ENCODE measurements at regions not wholly inside any gene's neighbourhood (a gene's known extent, or its start where the extent isn't known, plus 50 kb on each side); places are given as distances from the start of the nearest gene placed in this dataset.

DNA sequence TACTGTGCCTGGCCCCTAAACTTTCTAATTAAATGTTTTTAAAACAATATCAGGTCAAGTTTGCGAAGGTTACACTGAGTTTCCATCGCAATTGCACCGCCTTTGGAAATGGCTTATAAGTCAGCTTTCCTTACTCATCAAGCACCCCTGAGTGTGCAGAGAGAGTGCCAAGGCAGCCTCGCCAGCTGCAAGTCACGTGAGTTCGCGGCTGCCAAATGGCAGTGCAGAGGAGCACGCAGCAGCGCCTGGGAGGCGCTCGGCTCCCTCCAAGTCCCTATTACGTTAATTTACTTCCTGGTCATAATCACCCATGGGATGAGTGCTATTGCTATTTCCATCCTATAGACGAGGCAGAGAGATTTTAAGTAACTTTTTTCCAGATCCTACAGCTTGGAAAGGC lies 319.6 kb downstream of the TEX29 start:
- Histone ChIP-seq H3K27me3 (ENCODE audit: control insufficient read depth in 3 of 3, insufficient read depth in 3 of 3, low read length in 3 of 3) (no peaks in the 10 kb centered on the region), H3K27ac (ENCODE audit: low read depth in 1 of 3, low read length in 2 of 3) (no peak overlapping the region), H3K4me1 (ENCODE audit: control insufficient read depth in 3 of 3, insufficient read depth in 2 of 3, low read depth in 1 of 3, low read length in 2 of 3) (no peaks in the 10 kb centered on the region), H3K4me3 (ENCODE audit: low read depth in 1 of 3, low read length in 3 of 3) (no peak overlapping the region), H3K9me3 (ENCODE audit: control insufficient read depth in 2 of 2, insufficient read depth in 1 of 2, low read depth in 1 of 2, low read length in 1 of 2) (no peaks in the 10 kb centered on the region), H3K36me3 (ENCODE audit: control insufficient read depth in 3 of 3, insufficient read depth in 2 of 3, low read depth in 1 of 3, low read length in 3 of 3) (no peaks in the 10 kb centered on the region)
- FAIRE-seq, result no peak
- no peak for DNase-seq
- 79 to 80% (median 80%) methylated on average over 13 of the region's 13 CpGs for WGBS, 3 donors

DNA sequence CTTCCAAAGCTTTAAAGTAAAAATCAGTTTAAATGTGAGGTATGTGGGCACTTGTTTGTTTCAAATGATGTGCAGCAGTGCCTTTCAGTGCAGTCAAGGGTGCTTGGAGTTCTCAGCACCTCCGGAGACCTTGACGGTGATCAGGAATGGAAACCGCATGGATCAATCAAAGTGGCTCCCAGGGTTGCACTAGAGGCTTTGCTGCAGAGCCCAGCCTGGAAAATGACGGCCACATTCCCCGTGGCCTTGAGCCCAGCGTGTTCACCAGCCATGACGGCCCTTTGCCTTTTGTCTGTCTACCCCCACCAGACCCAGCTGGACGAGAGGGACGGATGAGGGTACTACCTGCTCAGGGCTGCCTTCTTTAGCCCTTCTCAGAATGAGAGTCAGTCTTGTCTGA lies 320.0 kb downstream of the TEX29 start:
- FAIRE-seq, result no peak
- H3K4me3 ChIP-seq (ENCODE audit: low read depth in 1 of 3, low read length in 3 of 3), result no peak overlapping the region
- no peaks in the 10 kb centered on the region for H3K4me1 ChIP-seq (ENCODE audit: control insufficient read depth in 3 of 3, insufficient read depth in 2 of 3, low read depth in 1 of 3, low read length in 2 of 3)
- H3K9me3 ChIP-seq (ENCODE audit: control insufficient read depth in 2 of 2, insufficient read depth in 1 of 2, low read depth in 1 of 2, low read length in 1 of 2), result no peaks in the 10 kb centered on the region
- no peak overlapping the region for H3K27ac ChIP-seq (ENCODE audit: low read depth in 1 of 3, low read length in 2 of 3)
- no peak for DNase-seq
- H3K27me3 ChIP-seq (ENCODE audit: control insufficient read depth in 3 of 3, insufficient read depth in 3 of 3, low read length in 3 of 3), result no peaks in the 10 kb centered on the region
- H3K36me3 ChIP-seq (ENCODE audit: control insufficient read depth in 3 of 3, insufficient read depth in 2 of 3, low read depth in 1 of 3, low read length in 3 of 3), result no peaks in the 10 kb centered on the region
- WGBS, 3 donors, result 66 to 76% (median 67%) methylated on average over 9 of the region's 9 CpGs

DNA sequence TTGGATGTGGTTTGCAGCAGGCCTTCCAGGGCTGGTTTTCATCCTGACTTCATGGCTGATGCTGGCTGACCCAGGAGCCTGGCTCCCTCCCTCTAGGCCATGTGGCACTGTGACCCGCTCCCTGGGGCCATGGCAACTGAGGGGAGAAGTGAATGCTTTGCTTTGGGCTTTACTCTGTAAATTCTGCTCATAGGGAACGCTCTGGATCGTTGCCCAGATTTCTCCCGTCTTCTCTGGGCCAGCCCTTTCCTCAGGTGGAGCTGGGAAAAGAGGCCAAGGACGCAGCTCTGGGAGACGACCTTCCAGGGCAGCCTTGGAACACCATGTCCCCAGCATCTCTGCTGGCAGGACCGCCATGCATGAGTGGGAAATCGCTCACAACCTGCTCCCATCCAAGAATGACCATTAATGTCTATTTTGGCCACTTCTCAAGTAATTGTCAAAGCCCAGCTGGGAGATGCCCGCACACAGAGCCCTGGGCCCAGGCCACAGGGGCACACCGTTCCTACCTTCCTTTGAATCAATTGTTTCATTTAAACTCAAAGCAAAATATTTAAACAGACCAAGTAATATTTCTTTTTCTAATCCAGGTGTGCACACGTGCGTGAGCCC lies 321.8 kb downstream of the TEX29 start:
- Histone ChIP-seq H3K36me3 (ENCODE audit: control insufficient read depth in 3 of 3, insufficient read depth in 2 of 3, low read depth in 1 of 3, low read length in 3 of 3) (no peaks in the 10 kb centered on the region), H3K27me3 (ENCODE audit: control insufficient read depth in 3 of 3, insufficient read depth in 3 of 3, low read length in 3 of 3) (no peaks in the 10 kb centered on the region), H3K4me3 (ENCODE audit: low read depth in 1 of 3, low read length in 3 of 3) (no peak overlapping the region), H3K9me3 (ENCODE audit: control insufficient read depth in 2 of 2, insufficient read depth in 1 of 2, low read depth in 1 of 2, low read length in 1 of 2) (no peaks in the 10 kb centered on the region), H3K27ac (ENCODE audit: low read depth in 1 of 3, low read length in 2 of 3) (no peak overlapping the region), H3K4me1 (ENCODE audit: control insufficient read depth in 3 of 3, insufficient read depth in 2 of 3, low read depth in 1 of 3, low read length in 2 of 3) (no peaks in the 10 kb centered on the region)
- FAIRE-seq, result no peak
- 63 to 74% (median 64%) methylated on average over 12 of the region's 12 CpGs for WGBS, 3 donors
- DNase-seq, result no peak

- H3K4me3 ChIP-seq (ENCODE audit: low read depth in 1 of 3, low read length in 3 of 3), result no peak overlapping the region
Observed at GRCh38 chr13:111644750-111645149, 324.3 kb downstream of the TEX29 start.

DNA sequence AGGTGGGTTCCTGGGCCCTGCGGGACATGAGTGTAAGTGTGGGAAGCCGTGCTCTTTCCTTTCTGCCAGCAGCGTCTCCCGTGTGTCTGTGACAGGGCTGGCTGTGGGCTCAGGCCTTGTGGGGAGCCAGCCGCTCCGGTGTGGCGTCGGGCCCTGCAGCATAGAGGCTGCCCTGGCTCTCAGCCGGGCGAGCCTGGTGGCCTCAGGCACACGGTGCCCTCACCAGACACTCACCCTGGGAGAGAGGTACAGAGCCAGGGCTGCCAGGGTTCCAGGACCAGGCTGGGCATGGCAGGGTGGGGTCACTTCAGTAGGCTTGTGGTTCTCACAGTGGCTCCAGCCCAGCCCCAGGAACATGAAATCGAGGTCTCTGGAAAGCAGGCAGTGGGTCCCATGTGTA lies 324.8 kb downstream of the TEX29 start:
- FAIRE-seq (no peak), DNase-seq (no peak)
- no peak overlapping the region for H3K4me3 ChIP-seq (ENCODE audit: low read depth in 1 of 3, low read length in 3 of 3)
- 80 to 94% (median 90%) methylated on average over 12 of the region's 12 CpGs for WGBS, 3 donors
- H3K9me3 ChIP-seq (ENCODE audit: control insufficient read depth in 2 of 2, insufficient read depth in 1 of 2, low read depth in 1 of 2, low read length in 1 of 2), result no peaks in the 10 kb centered on the region
- H3K27ac ChIP-seq (ENCODE audit: low read depth in 1 of 3, low read length in 2 of 3), result no peak overlapping the region
- no peaks in the 10 kb centered on the region for H3K27me3 ChIP-seq (ENCODE audit: control insufficient read depth in 3 of 3, insufficient read depth in 3 of 3, low read length in 3 of 3)
- H3K36me3 ChIP-seq (ENCODE audit: control insufficient read depth in 3 of 3, insufficient read depth in 2 of 3, low read depth in 1 of 3, low read length in 3 of 3), result no peaks in the 10 kb centered on the region
- no peaks in the 10 kb centered on the region for H3K4me1 ChIP-seq (ENCODE audit: control insufficient read depth in 3 of 3, insufficient read depth in 2 of 3, low read depth in 1 of 3, low read length in 2 of 3)

More at GRCh38 chr13:111644750-111645149, 324.3 kb downstream of the TEX29 start:
- H3K36me3 ChIP-seq (ENCODE audit: control insufficient read depth in 3 of 3, insufficient read depth in 2 of 3, low read depth in 1 of 3, low read length in 3 of 3), result no peaks in the 10 kb centered on the region
- FAIRE-seq (no peak), DNase-seq (no peak)
- no peaks in the 10 kb centered on the region for H3K4me1 ChIP-seq (ENCODE audit: control insufficient read depth in 3 of 3, insufficient read depth in 2 of 3, low read depth in 1 of 3, low read length in 2 of 3)
- H3K27ac ChIP-seq (ENCODE audit: low read depth in 1 of 3, low read length in 2 of 3), result no peak overlapping the region
- H3K27me3 ChIP-seq (ENCODE audit: control insufficient read depth in 3 of 3, insufficient read depth in 3 of 3, low read length in 3 of 3), result no peaks in the 10 kb centered on the region
- no peaks in the 10 kb centered on the region for H3K9me3 ChIP-seq (ENCODE audit: control insufficient read depth in 2 of 2, insufficient read depth in 1 of 2, low read depth in 1 of 2, low read length in 1 of 2)
- 73 to 88% (median 87%) methylated on average over 16 of the region's 16 CpGs for WGBS, 3 donors

GRCh38 chr13:111645598-111646455 lies 325.4 kb downstream of the TEX29 start:
- DNase-seq, result no peak
- no peaks in the 10 kb centered on the region for H3K4me1 ChIP-seq (ENCODE audit: control insufficient read depth in 3 of 3, insufficient read depth in 2 of 3, low read depth in 1 of 3, low read length in 2 of 3)
- H3K9me3 ChIP-seq (ENCODE audit: control insufficient read depth in 2 of 2, insufficient read depth in 1 of 2, low read depth in 1 of 2, low read length in 1 of 2), result no peaks in the 10 kb centered on the region
- H3K36me3 ChIP-seq (ENCODE audit: control insufficient read depth in 3 of 3, insufficient read depth in 2 of 3, low read depth in 1 of 3, low read length in 3 of 3), result no peaks in the 10 kb centered on the region
- no peak overlapping the region for H3K4me3 ChIP-seq (ENCODE audit: low read depth in 1 of 3, low read length in 3 of 3)
- H3K27ac ChIP-seq (ENCODE audit: low read depth in 1 of 3, low read length in 2 of 3), result no peak overlapping the region
- no peak for FAIRE-seq
- 81 to 89% (median 82%) methylated on average over 24 to 27 of the region's 27 CpGs for WGBS, 3 donors
- no peaks in the 10 kb centered on the region for H3K27me3 ChIP-seq (ENCODE audit: control insufficient read depth in 3 of 3, insufficient read depth in 3 of 3, low read length in 3 of 3)

GRCh38 chr13:111646456-111646855 lies 326.0 kb downstream of the TEX29 start:
- no peak for FAIRE-seq
- no peak for DNase-seq
- no peaks in the 10 kb centered on the region for H3K36me3 ChIP-seq (ENCODE audit: control insufficient read depth in 3 of 3, insufficient read depth in 2 of 3, low read depth in 1 of 3, low read length in 3 of 3)
- H3K4me3 ChIP-seq (ENCODE audit: low read depth in 1 of 3, low read length in 3 of 3), result no peak overlapping the region
- WGBS, 3 donors, result 82 to 93% (median 83%) methylated on average over 10 of the region's 10 CpGs
- no peaks in the 10 kb centered on the region for H3K27me3 ChIP-seq (ENCODE audit: control insufficient read depth in 3 of 3, insufficient read depth in 3 of 3, low read length in 3 of 3)
- no peaks in the 10 kb centered on the region for H3K4me1 ChIP-seq (ENCODE audit: control insufficient read depth in 3 of 3, insufficient read depth in 2 of 3, low read depth in 1 of 3, low read length in 2 of 3)
- no peaks in the 10 kb centered on the region for H3K9me3 ChIP-seq (ENCODE audit: control insufficient read depth in 2 of 2, insufficient read depth in 1 of 2, low read depth in 1 of 2, low read length in 1 of 2)
- no peak overlapping the region for H3K27ac ChIP-seq (ENCODE audit: low read depth in 1 of 3, low read length in 2 of 3)

GRCh38 chr13:111648885-111649284 lies 328.4 kb downstream of the TEX29 start:
- WGBS, 3 donors, result 84 to 88% (median 85%) methylated on average over 4 of the region's 4 CpGs
- Histone ChIP-seq H3K27ac (ENCODE audit: low read depth in 1 of 3, low read length in 2 of 3) (no peak overlapping the region), H3K4me3 (ENCODE audit: low read depth in 1 of 3, low read length in 3 of 3) (no peak overlapping the region), H3K4me1 (ENCODE audit: control insufficient read depth in 3 of 3, insufficient read depth in 2 of 3, low read depth in 1 of 3, low read length in 2 of 3) (no peaks in the 10 kb centered on the region), H3K9me3 (ENCODE audit: control insufficient read depth in 2 of 2, insufficient read depth in 1 of 2, low read depth in 1 of 2, low read length in 1 of 2) (no peaks in the 10 kb centered on the region), H3K36me3 (ENCODE audit: control insufficient read depth in 3 of 3, insufficient read depth in 2 of 3, low read depth in 1 of 3, low read length in 3 of 3) (no peaks in the 10 kb centered on the region), H3K27me3 (ENCODE audit: control insufficient read depth in 3 of 3, insufficient read depth in 3 of 3, low read length in 3 of 3) (peaks cover 0 to 3% (median 0%) of the 10 kb centered on the region in 3 donors)
- FAIRE-seq (no peak), DNase-seq (no peak)

All from small intestine (tissue), 7 donors.